ENCODE measurements at regions not wholly inside any gene's neighbourhood (a gene's known extent, or its start where the extent isn't known, plus 50 kb on each side); places are given as distances from the start of the nearest gene placed in this dataset.
A peak's percentile ranks its signal among the peaks of the same experiment; 100 is the strongest.

DNA sequence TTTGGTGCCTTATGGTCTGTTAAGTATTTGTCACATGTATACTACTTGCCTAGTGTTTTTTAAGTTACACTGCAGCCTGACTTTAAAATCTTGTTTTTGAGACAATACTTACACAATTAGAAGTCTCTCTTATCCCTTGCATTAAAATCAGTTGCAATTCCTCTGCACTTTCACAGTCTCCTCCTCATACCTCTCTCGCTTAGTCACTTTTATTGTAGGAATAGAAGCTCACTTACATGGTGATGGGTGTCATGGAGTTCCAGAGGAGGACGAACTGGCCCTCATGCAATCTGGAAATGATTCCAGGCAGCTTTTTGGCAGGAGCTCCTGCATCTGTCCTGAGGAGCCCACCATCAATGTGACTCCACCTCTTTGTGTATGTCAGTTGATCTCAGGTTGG lies 238.4 kb upstream of the TBC1D5 start:
- Histone ChIP-seq H3K27ac (replicated peaks) (peak overlapping the region; percentile 93), H3K27me3 (ENCODE audit: insufficient read depth, poor library complexity, severe bottlenecking) (no peaks in the 10 kb centered on the region), H3K4me3 (replicated peaks; ENCODE audit: insufficient read depth, low read length) (no peak overlapping the region)
- TF ChIP-seq, protein P1, sequence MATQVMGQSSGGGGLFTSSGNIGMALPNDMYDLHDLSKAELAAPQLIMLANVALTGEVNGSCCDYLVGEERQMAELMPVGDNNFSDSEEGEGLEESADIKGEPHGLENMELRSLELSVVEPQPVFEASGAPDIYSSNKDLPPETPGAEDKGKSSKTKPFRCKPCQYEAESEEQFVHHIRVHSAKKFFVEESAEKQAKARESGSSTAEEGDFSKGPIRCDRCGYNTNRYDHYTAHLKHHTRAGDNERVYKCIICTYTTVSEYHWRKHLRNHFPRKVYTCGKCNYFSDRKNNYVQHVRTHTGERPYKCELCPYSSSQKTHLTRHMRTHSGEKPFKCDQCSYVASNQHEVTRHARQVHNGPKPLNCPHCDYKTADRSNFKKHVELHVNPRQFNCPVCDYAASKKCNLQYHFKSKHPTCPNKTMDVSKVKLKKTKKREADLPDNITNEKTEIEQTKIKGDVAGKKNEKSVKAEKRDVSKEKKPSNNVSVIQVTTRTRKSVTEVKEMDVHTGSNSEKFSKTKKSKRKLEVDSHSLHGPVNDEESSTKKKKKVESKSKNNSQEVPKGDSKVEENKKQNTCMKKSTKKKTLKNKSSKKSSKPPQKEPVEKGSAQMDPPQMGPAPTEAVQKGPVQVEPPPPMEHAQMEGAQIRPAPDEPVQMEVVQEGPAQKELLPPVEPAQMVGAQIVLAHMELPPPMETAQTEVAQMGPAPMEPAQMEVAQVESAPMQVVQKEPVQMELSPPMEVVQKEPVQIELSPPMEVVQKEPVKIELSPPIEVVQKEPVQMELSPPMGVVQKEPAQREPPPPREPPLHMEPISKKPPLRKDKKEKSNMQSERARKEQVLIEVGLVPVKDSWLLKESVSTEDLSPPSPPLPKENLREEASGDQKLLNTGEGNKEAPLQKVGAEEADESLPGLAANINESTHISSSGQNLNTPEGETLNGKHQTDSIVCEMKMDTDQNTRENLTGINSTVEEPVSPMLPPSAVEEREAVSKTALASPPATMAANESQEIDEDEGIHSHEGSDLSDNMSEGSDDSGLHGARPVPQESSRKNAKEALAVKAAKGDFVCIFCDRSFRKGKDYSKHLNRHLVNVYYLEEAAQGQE (IDR thresholded peaks at IDR 0.05; ENCODE audit: insufficient replicate concordance, low read depth), result no peak
- no peak for TF ChIP-seq SPI1 (IDR thresholded peaks at IDR 0.05; ENCODE audit: borderline replicate concordance, low read depth)
- no peak for TF ChIP-seq GABPA (IDR thresholded peaks at IDR 0.05; ENCODE audit: low read depth)
- TF ChIP-seq POLR2AphosphoS5 (IDR thresholded peaks at IDR 0.05; ENCODE audit: low read depth), result no peak
- TF ChIP-seq, protein P2, sequence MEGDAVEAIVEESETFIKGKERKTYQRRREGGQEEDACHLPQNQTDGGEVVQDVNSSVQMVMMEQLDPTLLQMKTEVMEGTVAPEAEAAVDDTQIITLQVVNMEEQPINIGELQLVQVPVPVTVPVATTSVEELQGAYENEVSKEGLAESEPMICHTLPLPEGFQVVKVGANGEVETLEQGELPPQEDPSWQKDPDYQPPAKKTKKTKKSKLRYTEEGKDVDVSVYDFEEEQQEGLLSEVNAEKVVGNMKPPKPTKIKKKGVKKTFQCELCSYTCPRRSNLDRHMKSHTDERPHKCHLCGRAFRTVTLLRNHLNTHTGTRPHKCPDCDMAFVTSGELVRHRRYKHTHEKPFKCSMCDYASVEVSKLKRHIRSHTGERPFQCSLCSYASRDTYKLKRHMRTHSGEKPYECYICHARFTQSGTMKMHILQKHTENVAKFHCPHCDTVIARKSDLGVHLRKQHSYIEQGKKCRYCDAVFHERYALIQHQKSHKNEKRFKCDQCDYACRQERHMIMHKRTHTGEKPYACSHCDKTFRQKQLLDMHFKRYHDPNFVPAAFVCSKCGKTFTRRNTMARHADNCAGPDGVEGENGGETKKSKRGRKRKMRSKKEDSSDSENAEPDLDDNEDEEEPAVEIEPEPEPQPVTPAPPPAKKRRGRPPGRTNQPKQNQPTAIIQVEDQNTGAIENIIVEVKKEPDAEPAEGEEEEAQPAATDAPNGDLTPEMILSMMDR (IDR thresholded peaks at IDR 0.05; ENCODE audit: insufficient read depth, low read length), result no peak
- DNase-seq (ENCODE audit: low read depth in 1 of 2, low spot score in 1 of 2), result no peak

- Histone ChIP-seq H3K4me3 (replicated peaks; ENCODE audit: insufficient read depth, low read length) (no peak overlapping the region), H3K27me3 (ENCODE audit: insufficient read depth, poor library complexity, severe bottlenecking) (no peaks in the 10 kb centered on the region), H3K27ac (replicated peaks) (peak overlapping the region; percentile 93)
- TF ChIP-seq SPI1 (IDR thresholded peaks at IDR 0.05; ENCODE audit: borderline replicate concordance, low read depth) (no peak), POLR2AphosphoS5 (IDR thresholded peaks at IDR 0.05; ENCODE audit: low read depth) (no peak)
- TF ChIP-seq, protein P2 (IDR thresholded peaks at IDR 0.05; ENCODE audit: insufficient read depth, low read length), result no peak
- DNase-seq (ENCODE audit: low read depth in 1 of 2, low spot score in 1 of 2), result peak in 1 of 2 experiments; percentile 49
These were observed 237.5 kb upstream of the TBC1D5 start for GRCh38 chr3:17979911-17980310.

DNA sequence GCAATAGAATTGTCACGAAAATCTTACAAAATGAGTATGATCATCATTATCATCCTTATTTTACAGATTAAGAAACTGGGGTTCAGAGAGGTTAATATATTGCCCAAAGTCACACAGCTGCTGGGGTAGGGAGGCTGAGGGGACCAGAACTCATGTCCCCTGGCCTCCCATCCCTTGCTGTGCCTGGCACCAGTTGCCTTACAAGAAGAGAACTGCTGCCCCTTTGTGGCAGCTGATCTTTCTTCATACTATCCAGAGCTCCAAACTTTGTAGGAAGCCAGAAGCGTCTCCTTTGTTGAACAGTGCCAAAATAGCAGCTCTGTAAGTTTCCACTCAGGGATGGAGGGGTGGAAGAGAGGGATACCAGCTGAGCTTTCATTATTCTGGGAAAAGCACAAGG lies 236.8 kb upstream of the TBC1D5 start:
- Histone ChIP-seq H3K27me3 (ENCODE audit: insufficient read depth, poor library complexity, severe bottlenecking) (no peaks in the 10 kb centered on the region), H3K27ac (replicated peaks) (peak overlapping the region; percentile 93), H3K4me3 (replicated peaks; ENCODE audit: insufficient read depth, low read length) (no peak overlapping the region)
- TF ChIP-seq SPI1 (IDR thresholded peaks at IDR 0.05; ENCODE audit: borderline replicate concordance, low read depth) (no peak), GABPA (IDR thresholded peaks at IDR 0.05; ENCODE audit: low read depth) (no peak), POLR2AphosphoS5 (IDR thresholded peaks at IDR 0.05; ENCODE audit: low read depth) (no peak)
- TF ChIP-seq, protein P1 (IDR thresholded peaks at IDR 0.05; ENCODE audit: insufficient replicate concordance, low read depth), result no peak
- TF ChIP-seq, protein P2 (IDR thresholded peaks at IDR 0.05; ENCODE audit: insufficient read depth, low read length), result no peak
- DNase-seq (ENCODE audit: low read depth in 1 of 2, low spot score in 1 of 2), result peak in 1 of 2 experiments; percentile 73

DNA sequence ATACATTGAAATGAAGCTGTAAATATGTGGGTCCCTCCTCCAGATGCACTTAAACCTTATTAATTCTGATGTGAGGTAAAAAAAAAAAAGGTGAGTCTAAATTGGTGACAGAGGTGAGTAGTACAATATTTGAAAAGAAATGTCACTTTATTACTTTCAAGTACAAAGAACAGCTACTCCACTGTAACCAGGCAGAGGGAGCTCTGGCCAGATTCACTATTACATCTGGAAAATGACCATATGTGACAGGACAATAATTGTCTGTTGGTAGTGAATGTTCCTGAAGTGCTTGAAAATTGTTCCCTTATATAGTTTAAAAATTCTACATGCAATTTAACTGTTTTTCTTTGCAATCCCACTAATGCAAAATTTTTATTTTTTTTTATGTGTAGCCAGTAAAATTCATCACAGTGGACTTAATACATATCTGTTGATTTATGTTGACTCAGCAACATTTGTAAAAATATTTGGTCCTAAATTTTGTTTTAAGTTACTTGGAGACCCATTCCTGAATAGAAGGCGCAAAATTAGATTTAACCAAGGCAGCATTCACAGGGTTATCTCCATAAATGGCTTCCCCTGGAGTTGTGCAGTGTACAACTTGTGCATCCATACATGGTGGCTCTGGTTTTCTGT lies 231.9 kb upstream of the TBC1D5 start:
- no peak overlapping the region for H3K27ac ChIP-seq (replicated peaks)

More for the DNA sequence above, 231.9 kb upstream of the TBC1D5 start:
- no peaks in the 10 kb centered on the region for H3K27me3 ChIP-seq (ENCODE audit: insufficient read depth, poor library complexity, severe bottlenecking)
- DNase-seq (ENCODE audit: low read depth in 1 of 2, low spot score in 1 of 2), result no peak
- TF ChIP-seq, protein P1 (IDR thresholded peaks at IDR 0.05; ENCODE audit: insufficient replicate concordance, low read depth), result no peak
- no peak overlapping the region for H3K4me3 ChIP-seq (replicated peaks; ENCODE audit: insufficient read depth, low read length)

Data from HL-60 (cell line).